Stimulated activated CD4-positive, alpha-beta T cell treated with anti-CD3 and anti-CD28 coated beads, Interleukin-4, amount 100 ng/mL, for 48 hours (primary cell): ENCODE measurements at regions not wholly inside any gene's neighbourhood (a gene's known extent, or its start where the extent isn't known, plus 50 kb on each side); places are given as distances from the start of the nearest gene placed in this dataset.

Experiments used
- DNase-seq, 2 donors: peaks; one replicate each; pipeline ENCODE4 v3.0.0-alpha.2; 2020; ENCODE audit warnings: low read depth in 2 of 2

GRCh38 chr1:30332116-30333094 lies 391.0 kb downstream of the MATN1 start:
- DNase-seq: no peak

GRCh38 chr1:30331415-30332065 lies 391.8 kb downstream of the MATN1 start:
- DNase-seq: no peak

GRCh38 chr1:30330644-30331043 lies 392.7 kb downstream of the MATN1 start:
- DNase-seq: no peak

GRCh38 chr1:30329802-30330557 lies 393.4 kb downstream of the MATN1 start:
- DNase-seq: no peak

- no peak for DNase-seq
Observed at GRCh38 chr1:30329263-30329753, 394.1 kb downstream of the MATN1 start.

GRCh38 chr1:30328401-30329262 lies 394.8 kb downstream of the MATN1 start:
- no peak for DNase-seq

- DNase-seq: no peak
Observed at GRCh38 chr1:30328100-30328370, 395.4 kb downstream of the MATN1 start.

- no peak for DNase-seq
Observed at GRCh38 chr1:30327370-30328099, 395.9 kb downstream of the MATN1 start.

GRCh38 chr1:30325999-30326398 lies 397.4 kb downstream of the MATN1 start:
- no peak for DNase-seq

GRCh38 chr1:30325085-30325935 lies 398.1 kb downstream of the MATN1 start:
- no peak for DNase-seq

- no peak for DNase-seq
Observed at GRCh38 chr1:30324251-30325084, 398.9 kb downstream of the MATN1 start.

- no peak for DNase-seq
Observed at GRCh38 chr1:30323841-30324240, 399.5 kb downstream of the MATN1 start.

- no peak for DNase-seq
Observed at GRCh38 chr1:30323352-30323751, 400.0 kb downstream of the MATN1 start.

- no peak for DNase-seq
Observed at GRCh38 chr1:30322859-30323257, 400.5 kb downstream of the MATN1 start.

- DNase-seq: no peak
Observed at GRCh38 chr1:30321996-30322858, 401.2 kb downstream of the MATN1 start.

- DNase-seq: no peak
Observed at GRCh38 chr1:30321246-30321910, 402.0 kb downstream of the MATN1 start.

- DNase-seq: no peak
Observed at GRCh38 chr1:30320581-30320890, 402.8 kb downstream of the MATN1 start.
